HFF-Myc (cell line): ENCODE measurements at regions not wholly inside any gene's neighbourhood (a gene's known extent, or its start where the extent isn't known, plus 50 kb on each side); places are given as distances from the start of the nearest gene placed in this dataset.

Source experiments
- DNase-seq: peaks from one replicate; pipeline ENCODE4 v3.0.0-alpha.2; 2011; ENCODE audit warnings: low read depth; ENCODE audit errors: extremely low read depth
- H3K4me3 ChIP-seq: replicated peaks from 2 replicates; pipeline ENCODE4 v1.5.1; 2011; ENCODE audit warnings: low read depth, mild to moderate bottlenecking, control low read depth, low read length
- CTCF ChIP-seq: IDR thresholded peaks from 2 replicates; pipeline ENCODE4 v1.5.1; 2012; ENCODE audit warnings: mild to moderate bottlenecking, low read depth, low read length, control low read depth; ENCODE audit errors: missing control alignments

- DNase-seq, result no peak
- no peak for TF ChIP-seq CTCF
- H3K4me3 ChIP-seq, result no peak overlapping the region
Observed at GRCh38 chr18:2183432-2183831, 387.9 kb downstream of the METTL4 start.

- no peak for DNase-seq
- H3K4me3 ChIP-seq, result no peak overlapping the region
- no peak for TF ChIP-seq CTCF
Observed at GRCh38 chr18:2186967-2187366, 384.3 kb downstream of the METTL4 start.

- DNase-seq, result no peak
- no peak for TF ChIP-seq CTCF
- no peak overlapping the region for H3K4me3 ChIP-seq
Observed at GRCh38 chr18:2188258-2188657, 383.0 kb downstream of the METTL4 start.

GRCh38 chr18:2191180-2191790 is 380.0 kb downstream of the METTL4 start:
- TF ChIP-seq CTCF, result no peak
- no peak for DNase-seq

GRCh38 chr18:2192562-2192961 is 378.7 kb downstream of the METTL4 start:
- H3K4me3 ChIP-seq, result no peak overlapping the region
- no peak for DNase-seq
- TF ChIP-seq CTCF, result no peak

More at GRCh38 chr18:2191180-2191790, 380.0 kb downstream of the METTL4 start:
- no peak overlapping the region for H3K4me3 ChIP-seq

GRCh38 chr18:2197946-2198345 is 373.4 kb downstream of the METTL4 start:
- H3K4me3 ChIP-seq, result no peak overlapping the region
- TF ChIP-seq CTCF, result no peak
- DNase-seq, result no peak

GRCh38 chr18:2199060-2199459 is 372.2 kb downstream of the METTL4 start:
- H3K4me3 ChIP-seq, result no peak overlapping the region
- TF ChIP-seq CTCF, result no peak
- DNase-seq, result no peak
